Epithelial cell of esophagus (primary cell): ENCODE measurements at regions not wholly inside any gene's neighbourhood (a gene's known extent, or its start where the extent isn't known, plus 50 kb on each side); places are given as distances from the start of the nearest gene placed in this dataset.
A peak's percentile ranks its signal among the peaks of the same experiment; 100 is the strongest.

ENCODE experiments used
- DNase-seq: peaks from one replicate; pipeline ENCODE4 v3.0.0; 2010; ENCODE audit warnings: low read depth
- H3K4me3 ChIP-seq: 2 replicates; pipeline ENCODE4 v1.5.1; 2011; ENCODE audit warnings: mild to moderate bottlenecking, low read length, control low read depth
- CTCF ChIP-seq: IDR thresholded peaks from 2 replicates; pipeline ENCODE4 v1.5.1; 2011; ENCODE audit warnings: low read depth, mild to moderate bottlenecking, low read length, control low read depth, inconsistent platforms; ENCODE audit not compliant: insufficient read depth; ENCODE audit errors: missing control alignments

- no peak for DNase-seq
- no peak overlapping the region for H3K4me3 ChIP-seq
- no peak for TF ChIP-seq CTCF
Measured at GRCh38 chr7:42395607-42396006, 158.6 kb upstream of the GLI3 start.

- no peak for DNase-seq
- H3K4me3 ChIP-seq, result no peak overlapping the region
- no peak for TF ChIP-seq CTCF
Measured at GRCh38 chr7:42392826-42393225, 155.8 kb upstream of the GLI3 start.

GRCh38 chr7:42389697-42390096 is 152.7 kb upstream of the GLI3 start:
- no peak overlapping the region for H3K4me3 ChIP-seq
- peak; percentile 85 for DNase-seq
- no peak for TF ChIP-seq CTCF

- peak; percentile 9 for TF ChIP-seq CTCF
- no peak for DNase-seq
- H3K4me3 ChIP-seq, result no peak overlapping the region
Measured at GRCh38 chr7:42385912-42386311, 148.9 kb upstream of the GLI3 start.

GRCh38 chr7:42381161-42381560 is 144.2 kb upstream of the GLI3 start:
- DNase-seq, result no peak
- TF ChIP-seq CTCF, result no peak
- H3K4me3 ChIP-seq, result no peak overlapping the region

GRCh38 chr7:42380401-42380800 is 143.4 kb upstream of the GLI3 start:
- TF ChIP-seq CTCF, result no peak
- H3K4me3 ChIP-seq, result no peak overlapping the region
- DNase-seq, result peak; percentile 6

- no peak overlapping the region for H3K4me3 ChIP-seq
- DNase-seq, result no peak
- TF ChIP-seq CTCF, result no peak
Measured at GRCh38 chr7:42378149-42378548, 141.1 kb upstream of the GLI3 start.
